Right ventricle myocardium inferior (tissue), 1 donor: ENCODE measurements at regions not wholly inside any gene's neighbourhood (a gene's known extent, or its start where the extent isn't known, plus 50 kb on each side); places are given as distances from the start of the nearest gene placed in this dataset.

Experiments used
- ATAC-seq: fragments of 200-7000 bp; cut with Tn5 transposase; one replicate; pipeline ENCODE4 v1.9.1; 2020; ENCODE audit warnings: mild to moderate bottlenecking, moderate library complexity
- DNase-seq: peaks from one replicate; pipeline ENCODE4 v3.0.0; 2021; ENCODE audit errors: missing footprints
- intact Hi-C: fragments of 100-400 bp; cut with DNase I; formaldehyde crosslinking; loops from one replicate; pipeline ENCODE4 v1.11.0; 2022
- donor health status: DM: no; HTN: yes; CAD: no; lungs with severe emphysema.

DNA sequence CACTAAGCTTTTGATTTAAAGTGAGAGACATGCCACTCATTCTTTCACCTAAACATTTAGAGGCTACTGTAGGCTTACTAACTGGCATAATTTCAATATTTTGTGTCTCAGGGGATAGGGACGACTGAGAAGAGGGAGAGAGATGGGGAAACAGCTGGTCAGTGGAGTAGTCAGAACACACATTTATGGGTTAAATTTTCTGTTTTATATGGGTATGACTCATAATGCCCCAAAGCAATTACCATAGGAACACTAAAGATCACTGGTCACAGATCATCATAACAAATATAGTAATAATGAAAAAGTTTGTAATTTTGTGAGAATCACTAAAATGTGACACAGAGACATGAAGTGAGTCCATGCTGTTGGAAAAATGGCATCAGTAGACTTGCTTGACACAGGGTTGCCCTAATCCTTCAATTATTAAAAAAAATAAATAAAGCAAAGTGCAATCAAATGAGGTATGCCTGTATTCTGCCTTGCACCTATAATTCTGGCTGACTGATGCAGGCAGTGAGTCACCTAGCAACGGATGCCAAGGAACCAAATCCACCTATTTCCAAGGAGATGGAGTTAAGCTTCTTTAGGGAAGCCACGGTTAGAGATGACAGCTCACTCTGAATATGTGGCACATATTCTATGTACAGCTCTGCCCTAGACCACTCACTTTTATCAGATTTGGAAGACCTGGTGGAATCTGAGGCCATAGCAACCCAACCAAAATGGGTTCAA, 166.1 kb downstream of the MARCHF11 start:
- DNase-seq: no peak
- intact Hi-C loops: loop anchor here (2.0 to 5.0 kb wide), 2 partner anchors 31 to 444 kb away; no protein-coding TSS in a partner anchor
- no peak for ATAC-seq

- ATAC-seq (no peak), DNase-seq (no peak)
- intact Hi-C loops: loop anchor here (5.0 kb wide), 1 partner anchor 118 kb away; no protein-coding TSS in a partner anchor
Observed at GRCh38 chr5:16009256-16009655, 170.3 kb downstream of the MARCHF11 start.

DNA sequence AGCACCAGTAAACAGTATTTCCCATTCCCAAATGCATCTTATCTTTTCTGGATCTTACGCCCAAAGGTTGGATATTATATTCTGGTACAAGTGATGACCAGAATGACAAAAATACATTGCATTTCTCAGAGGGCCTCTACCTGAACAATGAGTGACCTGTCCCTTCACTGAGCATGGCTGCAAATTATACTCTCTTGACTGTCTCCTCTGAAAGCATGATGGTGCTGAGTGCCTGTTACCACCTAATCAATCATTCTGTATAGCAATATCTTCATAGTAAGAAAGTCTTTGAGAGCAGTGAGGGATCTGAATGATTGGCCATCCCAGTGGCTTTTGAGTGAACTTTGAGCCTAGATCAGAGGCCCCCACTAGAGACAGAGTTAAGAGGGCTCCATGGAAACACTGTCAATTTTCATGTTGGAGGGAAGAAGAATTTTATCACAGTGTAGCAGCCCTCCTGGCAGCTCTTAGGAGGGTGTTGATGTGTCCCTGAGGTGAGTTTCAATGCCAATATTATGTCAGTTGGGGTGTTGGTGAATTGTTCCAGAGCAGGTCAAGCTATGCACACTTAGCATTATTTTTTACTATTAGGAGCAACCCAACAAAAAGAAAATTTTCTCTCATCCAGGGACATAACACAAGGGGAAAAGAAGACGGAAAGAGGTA, 171.7 kb downstream of the MARCHF11 start:
- no peak for DNase-seq
- ATAC-seq: peak; percentile 96
- intact Hi-C loops: loop anchor here (5.0 kb wide), 1 partner anchor 119 kb away; no protein-coding TSS in a partner anchor

DNA sequence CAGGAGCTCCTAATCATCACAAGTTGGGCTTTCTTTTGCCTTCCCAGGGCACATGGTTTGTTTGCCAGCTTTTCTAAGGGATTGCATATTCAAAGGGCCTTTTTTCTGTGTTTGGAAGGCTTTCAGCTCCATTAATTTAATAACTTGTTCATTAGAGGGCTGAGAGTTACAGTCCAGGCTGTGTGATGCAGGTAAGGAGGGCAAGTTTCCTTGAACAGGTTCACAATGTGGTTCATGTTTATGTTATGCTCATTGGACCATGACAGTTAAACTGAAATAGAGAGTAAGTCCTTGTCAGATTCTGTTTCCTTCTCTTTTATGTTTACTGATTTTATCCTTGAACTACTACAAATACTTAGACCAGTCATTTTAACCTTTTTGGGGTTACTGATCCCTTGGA, 174.4 kb downstream of the MARCHF11 start:
- ATAC-seq (no peak), DNase-seq (no peak)
- intact Hi-C loops: loop anchor here (5.0 kb wide), 1 partner anchor 122 kb away; no protein-coding TSS in a partner anchor

DNA sequence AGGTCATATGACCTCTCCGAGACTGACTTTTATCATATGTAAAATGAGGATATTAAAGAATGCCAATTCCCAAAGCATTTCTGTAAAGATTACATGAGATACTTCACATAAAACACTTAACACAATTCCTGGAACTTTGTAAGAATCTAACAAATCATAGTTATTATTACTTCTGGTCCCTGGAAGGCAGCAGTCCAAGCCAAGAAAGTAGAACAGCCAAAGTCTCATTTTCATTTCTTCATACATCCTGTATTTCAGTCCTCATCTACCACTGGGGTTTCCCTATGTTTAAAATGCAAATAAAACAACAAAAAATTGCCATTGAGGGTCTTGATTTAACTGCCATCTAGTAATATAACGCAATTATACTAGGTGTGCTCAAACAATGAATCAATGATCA, 179.5 kb downstream of the MARCHF11 start:
- no peak for ATAC-seq
- intact Hi-C loops: no loop called here
- DNase-seq: no peak

DNA sequence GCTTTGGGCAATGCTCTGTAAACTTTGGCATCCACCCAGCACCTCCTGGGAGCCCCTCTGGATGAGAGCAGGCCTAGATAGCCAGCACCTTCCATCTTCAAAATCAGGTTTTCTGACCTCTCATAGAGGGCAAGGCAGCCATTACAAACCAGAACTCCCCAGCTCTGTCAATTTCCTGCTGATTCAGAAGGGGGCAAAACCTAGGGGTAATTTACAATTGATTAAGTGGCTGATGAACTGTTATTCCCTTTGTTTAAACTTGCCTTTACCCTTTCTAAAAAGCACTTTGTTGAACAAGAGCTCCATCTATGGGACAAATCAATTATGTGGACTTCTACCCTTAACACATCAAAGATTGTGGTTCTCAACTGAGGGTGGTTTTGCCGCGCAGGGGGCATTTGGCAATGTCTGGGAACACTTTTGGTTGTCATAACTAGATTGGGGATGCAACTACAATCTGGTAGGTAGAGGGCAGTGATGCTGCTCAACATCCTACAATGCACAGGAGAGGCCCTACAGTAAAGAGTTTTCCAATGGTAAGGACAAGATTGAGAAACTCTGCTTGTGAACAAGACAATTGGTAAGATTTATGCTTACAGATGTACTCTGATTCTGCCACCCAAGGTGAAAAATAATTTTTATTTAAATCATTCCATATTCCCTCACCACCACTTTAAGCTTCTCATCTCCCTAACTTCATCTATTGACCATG, 184.1 kb downstream of the MARCHF11 start:
- ATAC-seq (peak; percentile 64), DNase-seq (no peak)
- intact Hi-C loops: loop anchor here (5.0 to 10.0 kb wide), 2 partner anchors 161 to 493 kb away; partner anchors contain the start of gene FBXL7

- intact Hi-C loops: loop anchor here (5.0 to 10.0 kb wide), 4 partner anchors 159 to 887 kb away; no protein-coding TSS in a partner anchor
- DNase-seq: no peak
- ATAC-seq: no peak
Observed at GRCh38 chr5:15993919-15994318, 185.7 kb downstream of the MARCHF11 start.

- DNase-seq (no peak), ATAC-seq (no peak)
- intact Hi-C loops: loop anchor here (5.0 to 10.0 kb wide), 4 partner anchors 159 to 886 kb away; no protein-coding TSS in a partner anchor
Observed at GRCh38 chr5:15993334-15993733, 186.3 kb downstream of the MARCHF11 start.

GRCh38 chr5:15992918-15993317, 186.7 kb downstream of the MARCHF11 start:
- ATAC-seq: no peak
- intact Hi-C loops: loop anchor here (5.0 to 10.0 kb wide), 4 partner anchors 158 to 886 kb away; no protein-coding TSS in a partner anchor
- no peak for DNase-seq

- intact Hi-C loops: loop anchor here (5.0 to 10.0 kb wide), 4 partner anchors 157 to 884 kb away; no protein-coding TSS in a partner anchor
- ATAC-seq (no peak), DNase-seq (no peak)
Observed at GRCh38 chr5:15991586-15991985, 188.0 kb downstream of the MARCHF11 start.
